Germinal center (tissue), 1 donor: ENCODE measurements at regions not wholly inside any gene's neighbourhood (a gene's known extent, or its start where the extent isn't known, plus 50 kb on each side); places are given as distances from the start of the nearest gene placed in this dataset.
"Not testable (repeated sequence)": the region's sequence is repeated elsewhere in the genome, so short reads cannot be mapped to it uniquely, and the experiment has no call there.

ENCODE experiments used
- DNase-seq: peaks from one replicate; pipeline ENCODE4 v3.0.0; 2012; ENCODE audit warnings: mixed read lengths, low spot score

DNA sequence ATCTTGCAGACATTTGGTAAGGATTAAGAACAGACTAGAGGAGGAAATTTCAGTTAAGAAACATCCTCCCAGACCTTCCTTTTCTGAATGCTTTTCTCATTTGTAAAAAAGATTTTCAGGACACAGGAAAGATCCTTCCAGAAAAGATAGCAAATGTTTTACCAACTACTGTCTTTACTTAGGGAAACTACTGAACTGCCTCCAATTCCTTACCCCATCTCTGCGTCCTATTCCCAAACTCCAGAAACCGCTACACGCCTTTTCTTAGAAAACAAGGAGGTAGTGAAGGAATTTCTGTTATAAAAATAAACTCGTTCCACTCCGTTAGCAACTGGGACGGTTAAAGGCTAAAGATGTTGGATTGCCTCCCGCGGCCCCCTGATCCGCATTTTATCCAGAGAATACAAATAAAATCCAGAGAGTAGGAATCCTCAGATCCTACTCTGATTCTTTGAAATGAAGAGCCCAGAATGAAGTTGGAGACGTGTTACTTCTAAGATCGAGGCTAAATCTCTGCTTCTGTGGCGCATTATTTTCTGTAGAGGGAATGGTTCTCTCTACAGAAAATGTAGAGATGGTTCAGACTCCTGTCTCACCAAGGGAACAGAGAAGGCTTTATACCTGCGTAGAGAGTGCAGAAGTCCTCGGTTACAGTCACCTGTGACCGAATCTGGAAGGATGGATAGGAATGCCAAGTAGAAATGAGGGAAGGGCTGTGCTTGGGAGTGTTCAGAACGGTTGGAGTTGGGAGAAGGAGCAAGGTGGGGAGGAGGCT, 133.0 kb downstream of the GPX5 start:
- no peak for DNase-seq

DNA sequence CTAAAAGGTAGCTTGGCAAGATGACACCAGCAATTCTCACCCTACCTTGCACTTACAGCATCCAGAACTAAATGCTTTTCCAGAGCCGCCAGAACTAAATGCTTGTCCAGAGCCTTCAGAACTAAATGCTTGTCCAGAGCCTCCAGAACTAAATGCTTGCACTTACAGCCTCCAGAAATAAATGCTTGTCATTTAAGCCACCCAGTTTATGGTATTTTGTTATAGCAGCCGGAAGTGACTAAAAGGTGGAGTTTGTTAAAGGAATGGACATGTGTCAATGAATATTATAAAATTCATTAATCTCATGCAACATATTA, 133.5 kb downstream of the GPX5 start:
- DNase-seq, result no peak

DNA sequence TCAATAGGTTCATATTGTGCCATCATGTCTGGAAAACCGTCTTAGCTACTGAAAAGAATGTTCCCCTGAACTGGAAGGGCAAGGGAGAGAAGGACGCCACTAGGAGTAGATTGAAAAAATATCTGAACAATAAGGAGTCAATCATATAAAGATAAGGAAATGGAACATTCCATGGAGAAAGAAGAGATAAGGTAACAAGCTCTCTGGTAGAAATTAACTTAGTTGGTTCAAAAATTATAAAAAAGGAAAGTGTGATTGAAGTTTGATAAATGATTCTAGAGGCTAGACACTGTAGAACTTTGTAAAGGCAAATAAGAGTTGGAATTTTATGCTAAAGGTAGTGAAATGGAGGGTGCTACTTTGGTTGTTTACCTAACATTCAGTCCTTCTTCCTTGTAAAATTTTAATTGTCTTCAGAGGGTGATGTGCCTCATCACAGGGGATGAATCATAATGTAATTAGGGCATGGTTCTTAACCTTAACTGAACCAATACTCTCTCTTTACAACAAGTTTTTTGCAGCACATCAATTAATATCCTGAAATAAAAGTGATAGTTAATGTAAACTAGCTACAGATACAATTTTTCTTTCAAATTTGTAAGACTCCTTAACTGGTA, 135.5 kb downstream of the GPX5 start:
- DNase-seq, result no peak

DNA sequence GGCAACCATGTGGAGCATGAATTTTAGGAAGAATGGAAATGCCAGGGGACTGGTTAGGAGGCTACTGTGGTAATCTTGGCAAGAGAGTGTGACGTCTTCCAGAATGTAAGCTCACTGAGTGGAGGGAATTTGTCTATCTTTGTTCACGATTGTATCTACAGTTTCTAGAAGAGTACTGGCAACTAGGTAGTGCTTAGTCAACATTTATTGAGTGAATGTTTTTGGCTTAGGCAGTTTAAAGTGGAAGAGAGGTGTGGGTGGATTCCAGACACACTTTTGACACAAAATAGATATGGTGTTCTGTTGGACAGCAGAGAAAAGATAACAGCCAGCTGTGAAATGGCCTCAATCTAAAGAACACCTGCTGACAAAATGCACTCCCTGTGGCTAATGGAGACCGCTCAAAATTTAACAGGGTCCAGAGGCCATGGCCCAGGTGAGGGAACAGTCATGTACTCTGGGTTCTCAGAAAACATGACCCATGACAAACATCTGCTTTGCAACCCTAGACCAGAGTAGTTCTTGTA, 139.3 kb downstream of the GPX5 start:
- DNase-seq, result no peak

DNA sequence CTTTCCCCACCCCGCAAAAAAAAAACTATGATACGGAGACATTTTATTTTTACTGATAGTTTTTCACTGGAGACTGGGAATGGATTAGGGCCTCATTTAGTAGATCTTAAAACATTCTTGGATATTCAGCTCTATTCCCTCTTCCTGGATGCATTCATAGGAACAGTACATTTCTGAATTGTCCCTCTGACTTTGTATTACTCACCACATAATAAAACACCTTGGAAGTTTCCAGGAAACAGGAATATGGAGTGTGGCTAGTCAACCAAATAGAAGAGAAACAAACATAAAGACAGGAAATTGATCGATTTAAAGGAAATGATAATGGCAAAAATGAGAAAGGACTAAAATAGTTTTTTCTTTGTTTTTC, 147.7 kb downstream of the GPX5 start:
- DNase-seq, result no peak

DNA sequence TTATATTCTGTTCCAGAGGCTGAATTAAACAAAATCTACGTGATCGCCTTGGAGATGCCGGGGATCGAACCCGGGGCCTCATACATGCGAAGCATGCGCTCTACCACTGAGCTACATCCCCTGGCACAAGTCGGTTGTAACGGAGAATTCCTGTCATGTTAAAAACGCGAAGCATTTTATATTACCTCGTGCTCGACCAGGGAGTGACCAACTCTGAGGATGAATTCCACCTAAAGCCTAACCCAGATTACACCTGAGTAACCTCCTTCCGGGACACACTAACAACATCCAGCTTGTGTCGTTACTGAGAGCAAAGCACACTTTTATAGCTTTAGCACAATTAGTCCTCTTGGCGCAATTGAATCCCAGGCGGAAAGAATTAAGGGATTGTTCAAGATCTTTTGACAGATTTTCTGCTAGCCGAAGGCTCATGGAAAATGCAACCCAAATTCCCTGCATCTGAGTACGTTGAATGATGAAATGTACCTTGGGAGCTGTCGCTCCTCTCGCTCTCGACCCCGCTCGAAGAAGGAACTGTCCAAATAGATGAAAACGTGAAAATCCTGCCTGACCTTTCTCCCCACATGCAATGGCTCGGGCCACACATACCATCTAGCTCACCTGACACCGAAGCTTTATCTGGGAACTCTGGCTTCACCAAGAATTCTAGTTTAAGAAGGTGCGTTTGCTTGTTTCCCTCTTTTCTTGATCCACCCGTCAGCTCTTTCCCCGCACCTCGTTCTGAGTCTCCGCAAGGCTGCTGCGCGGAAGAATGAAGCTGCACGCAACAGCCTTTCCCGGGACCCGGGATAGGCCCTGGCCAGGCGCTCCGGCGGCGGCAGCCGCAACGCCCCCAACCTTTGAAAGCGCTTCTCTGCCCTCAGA, 148.3 kb downstream of the GPX5 start:
- no peak for DNase-seq

DNA sequence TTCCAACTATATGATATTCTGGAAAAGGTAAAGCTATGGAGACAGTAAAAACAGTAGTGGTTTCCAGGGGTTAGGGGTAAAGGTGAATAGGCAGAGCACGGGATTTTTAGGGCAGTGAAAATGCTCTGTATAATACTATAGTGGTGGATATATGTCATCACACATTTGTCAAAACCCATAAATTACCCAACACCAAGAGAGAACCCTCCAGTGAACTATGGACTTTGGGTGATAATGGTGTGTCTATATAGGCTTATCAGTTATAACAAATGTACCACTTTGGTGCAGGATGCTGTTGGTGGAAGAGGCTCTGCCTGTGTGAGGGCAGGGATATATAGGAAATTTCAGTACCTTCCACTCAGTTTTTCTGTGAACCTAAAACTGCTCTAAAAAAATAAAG, 149.9 kb downstream of the GPX5 start:
- no peak for DNase-seq

DNA sequence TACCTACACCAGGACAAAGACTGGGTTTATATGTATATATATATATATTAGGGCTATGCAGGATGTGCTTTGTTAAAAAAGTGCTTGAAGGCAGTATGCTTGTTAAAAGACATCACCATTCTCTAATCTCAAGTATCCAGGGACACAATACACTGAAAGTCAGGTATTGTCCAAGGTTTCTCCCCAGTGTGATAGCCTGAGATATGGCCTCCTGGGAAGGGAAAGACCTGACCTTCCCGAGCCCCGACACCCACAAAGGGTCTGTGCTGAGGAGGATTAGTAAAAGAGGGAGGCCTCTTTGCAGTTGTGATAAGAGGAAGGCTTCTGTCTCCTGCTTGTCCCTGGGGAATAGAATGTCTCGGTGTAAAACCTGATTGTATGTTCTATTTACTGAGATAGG, 156.9 kb downstream of the GPX5 start:
- DNase-seq, result no peak

DNA sequence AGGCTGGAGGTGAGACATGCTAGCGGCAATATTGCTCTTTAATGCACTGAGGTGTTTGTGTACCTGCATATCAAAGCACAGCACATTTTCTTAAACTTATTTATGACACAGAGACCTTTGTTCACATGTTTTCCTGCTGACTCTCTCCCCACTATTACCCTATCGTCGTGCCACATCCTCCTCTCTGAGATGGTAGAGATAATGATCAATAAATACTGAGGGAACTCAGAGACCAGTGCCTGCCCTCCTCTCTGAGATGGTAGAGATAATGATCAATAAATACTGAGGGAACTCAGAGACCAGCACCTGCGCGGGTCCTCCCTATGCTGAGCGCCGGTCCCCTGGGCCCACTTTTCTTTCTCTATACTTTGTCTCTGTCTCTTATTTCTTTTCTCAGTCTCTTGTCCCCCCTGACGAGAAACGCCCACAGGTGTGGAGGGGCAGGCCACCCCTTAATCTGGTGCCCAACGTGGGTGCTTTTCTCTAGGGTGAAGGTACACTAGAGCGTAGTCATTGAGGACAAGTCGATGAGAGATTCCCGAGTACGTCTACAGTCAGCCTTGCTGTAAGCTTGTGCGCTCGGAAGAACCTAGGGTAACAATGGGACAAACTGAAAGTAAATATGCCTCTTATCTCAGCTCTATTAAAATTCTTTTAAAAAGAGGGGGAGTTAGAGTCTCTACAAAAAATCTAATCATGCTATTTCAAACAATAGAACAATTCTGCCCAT, 157.4 kb downstream of the GPX5 start:
- DNase-seq, result not testable (repeated sequence)

DNA sequence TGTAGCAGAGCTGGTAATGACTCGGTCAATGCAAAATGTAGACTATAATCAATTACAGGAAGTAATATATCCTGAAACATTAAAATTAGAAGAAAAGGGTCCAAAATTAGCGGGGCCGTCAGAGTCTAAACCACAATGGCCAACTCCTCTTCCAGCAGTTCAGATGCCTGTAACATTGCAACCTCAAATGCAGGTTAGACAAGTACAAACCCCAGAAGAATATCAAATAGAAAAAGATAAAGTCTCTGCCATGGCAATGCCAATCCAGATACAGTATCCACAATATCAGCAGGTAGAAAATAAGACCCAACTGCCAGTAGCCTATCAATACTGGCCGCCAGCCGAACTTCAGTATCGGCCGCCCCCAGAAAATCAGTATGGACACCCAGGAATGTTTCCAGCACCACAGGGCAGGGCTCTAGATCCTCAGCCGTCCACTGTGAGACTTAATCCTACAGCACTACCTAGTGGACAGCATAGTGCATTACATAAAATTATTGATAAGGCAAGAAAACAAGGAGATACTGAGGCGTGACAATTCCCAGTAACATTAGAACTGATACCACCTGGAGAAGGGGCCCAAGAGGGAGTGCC, 158.4 kb downstream of the GPX5 start:
- DNase-seq, result no peak

DNA sequence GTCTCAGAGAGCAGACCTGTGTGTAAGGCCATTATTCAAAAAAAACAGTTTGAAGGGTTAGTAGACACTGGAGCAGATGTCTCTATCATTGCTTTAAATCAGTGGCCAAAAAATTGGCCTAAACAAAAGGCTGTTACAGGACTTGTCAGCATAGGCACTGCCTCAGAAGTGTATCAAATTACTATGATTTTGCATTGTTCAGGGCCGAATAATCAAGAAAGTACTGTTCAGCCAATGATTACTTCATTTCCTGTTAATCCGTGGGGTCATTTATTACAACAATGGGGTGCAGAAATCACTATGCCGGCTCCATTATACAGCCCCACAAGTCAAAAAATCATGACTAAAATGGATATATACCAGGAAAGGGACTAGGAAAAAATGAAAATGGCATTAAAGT, 160.3 kb downstream of the GPX5 start:
- DNase-seq, result not testable (repeated sequence)

DNA sequence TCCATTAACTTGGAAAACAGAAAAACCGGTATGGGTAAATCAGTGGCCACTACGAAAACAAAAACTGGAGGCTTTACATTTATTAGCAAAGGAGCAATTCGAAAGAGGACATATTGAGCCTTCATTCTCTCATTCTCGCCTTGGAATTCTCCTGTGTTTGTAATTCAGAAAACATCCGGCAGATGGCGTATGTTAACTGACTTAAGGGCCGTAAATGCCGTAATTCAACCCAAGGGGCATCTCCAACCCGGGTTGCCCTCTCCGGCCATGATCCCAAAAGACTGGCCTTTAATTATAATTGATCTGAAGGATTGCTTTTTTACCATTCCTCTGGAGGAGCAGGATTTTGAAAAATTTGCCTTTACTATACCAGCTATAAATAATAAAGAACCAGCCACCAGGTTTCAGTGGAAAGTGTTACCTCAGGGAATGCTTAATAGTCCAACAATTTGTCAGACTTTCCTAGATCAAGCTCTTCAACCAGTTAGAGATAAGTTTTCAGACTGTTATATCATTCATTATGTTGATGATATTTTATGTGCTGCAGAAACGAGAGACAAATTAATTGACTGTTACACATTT, 160.9 kb downstream of the GPX5 start:
- peak; percentile 24 for DNase-seq

DNA sequence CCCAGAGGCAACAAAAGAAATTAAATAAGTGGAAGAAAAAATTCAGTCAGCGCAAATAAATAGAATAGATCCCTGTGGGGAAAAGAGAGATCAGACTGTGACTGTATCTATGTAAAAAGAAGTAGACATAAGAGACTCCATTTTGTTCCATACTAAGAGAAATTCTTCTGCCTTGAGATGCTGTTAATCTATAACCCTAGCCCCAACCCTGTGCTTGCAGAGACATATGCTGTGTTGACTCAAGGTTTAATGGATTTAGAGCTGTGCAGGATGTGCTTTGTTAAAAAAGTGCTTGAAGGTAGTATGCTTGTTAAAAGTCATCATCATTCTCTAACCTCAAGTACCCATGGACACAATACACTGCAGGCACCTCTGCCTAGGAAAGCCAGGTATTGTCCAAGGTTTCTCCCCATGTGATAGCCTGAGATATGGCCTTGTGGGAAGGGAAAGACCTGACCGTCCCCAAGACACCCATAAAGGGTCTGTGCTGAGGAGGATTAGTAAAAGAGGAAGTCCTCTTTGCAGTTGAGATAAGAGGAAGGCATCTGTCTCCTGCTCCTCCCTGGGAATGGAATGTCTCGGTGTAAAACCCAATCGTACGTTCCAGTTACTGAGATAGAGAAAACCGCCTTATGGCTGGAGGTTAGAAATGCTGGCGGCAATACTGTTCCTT, 161.8 kb downstream of the GPX5 start:
- not testable (repeated sequence) for DNase-seq

DNA sequence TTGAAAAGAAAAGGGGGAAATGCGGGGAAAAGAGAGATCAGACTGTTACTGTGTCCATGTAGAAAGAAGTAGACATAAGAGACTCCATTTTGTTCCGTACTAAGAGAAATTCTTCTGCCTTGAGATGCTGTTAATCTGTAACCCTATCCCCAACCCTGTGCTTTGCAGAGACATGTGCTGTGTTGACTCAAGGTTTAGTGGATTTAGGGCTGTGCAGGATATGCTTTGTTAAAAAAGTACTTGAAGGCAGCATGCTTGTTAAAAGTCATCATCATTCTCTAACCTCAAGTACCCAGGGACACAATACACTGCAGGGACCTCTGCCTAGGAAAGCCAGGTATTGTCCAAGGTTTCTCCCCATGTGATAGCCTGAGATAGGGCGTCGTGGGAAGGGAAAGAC, 166.3 kb downstream of the GPX5 start:
- not testable (repeated sequence) for DNase-seq

DNA sequence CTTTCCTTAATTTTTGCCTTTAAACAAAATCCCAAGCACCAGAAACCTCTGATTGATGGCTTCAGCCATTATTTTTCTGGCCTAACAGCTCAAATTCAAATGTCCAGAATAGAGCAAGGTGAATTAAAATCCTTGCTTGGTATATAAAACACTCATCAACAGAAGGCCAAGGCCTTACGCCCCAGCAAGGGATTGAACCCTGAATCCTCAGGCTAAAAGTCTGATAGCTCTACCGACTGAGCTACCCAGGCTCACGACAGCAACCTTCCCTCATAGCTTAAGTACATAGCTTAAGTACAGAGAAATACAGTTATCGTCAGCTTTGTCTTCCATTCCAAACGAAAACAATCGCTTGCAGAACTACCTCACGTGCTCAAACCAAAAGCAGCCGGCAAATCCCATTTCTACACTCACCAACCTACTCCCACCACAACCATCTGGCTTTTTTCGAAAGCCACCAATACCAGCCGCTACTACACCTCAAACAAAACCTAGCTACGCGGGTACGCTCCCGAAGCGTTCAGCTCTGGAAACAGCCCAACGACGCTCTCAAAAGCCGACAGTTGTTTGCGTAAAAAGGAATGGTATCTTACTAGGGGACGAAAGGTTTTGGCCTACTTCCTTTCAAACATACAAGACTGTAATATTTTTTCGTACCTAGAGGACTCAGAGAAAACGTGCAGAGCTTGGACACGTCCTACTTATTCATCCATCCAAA, 167.5 kb downstream of the GPX5 start:
- DNase-seq, result no peak

DNA sequence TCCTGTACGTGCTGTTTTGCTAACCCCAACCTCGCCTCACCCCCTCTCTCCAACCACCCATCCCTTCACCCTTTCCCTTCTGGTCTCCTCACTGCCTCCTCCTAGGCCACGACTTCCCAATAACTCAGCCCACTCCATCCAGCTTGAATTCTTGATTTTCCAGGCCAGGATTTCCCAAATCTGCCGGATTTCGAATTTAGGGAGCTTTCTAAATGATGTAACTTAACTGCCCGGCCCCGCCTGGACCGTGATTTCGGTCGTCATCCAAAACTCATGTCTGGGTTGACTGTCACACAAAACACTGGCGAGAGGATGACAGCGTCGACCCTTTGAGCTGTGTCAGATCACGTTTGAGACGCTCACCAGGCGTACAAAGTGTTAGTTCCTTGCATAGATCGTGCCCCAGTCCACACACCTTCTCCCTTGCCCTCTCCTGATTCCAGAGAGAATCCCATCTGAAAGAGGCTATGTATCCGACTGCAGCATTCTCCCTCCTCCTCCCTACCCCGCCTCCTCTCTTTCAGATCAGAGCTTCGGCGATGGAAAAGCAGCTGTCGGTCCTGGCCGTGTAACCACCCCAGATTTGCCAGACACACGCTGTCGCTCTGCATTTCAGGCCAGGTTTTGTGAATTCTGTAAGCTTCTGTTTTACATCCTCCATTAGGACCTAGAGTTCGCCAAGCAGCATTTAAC, 168.2 kb downstream of the GPX5 start:
- no peak for DNase-seq

DNA sequence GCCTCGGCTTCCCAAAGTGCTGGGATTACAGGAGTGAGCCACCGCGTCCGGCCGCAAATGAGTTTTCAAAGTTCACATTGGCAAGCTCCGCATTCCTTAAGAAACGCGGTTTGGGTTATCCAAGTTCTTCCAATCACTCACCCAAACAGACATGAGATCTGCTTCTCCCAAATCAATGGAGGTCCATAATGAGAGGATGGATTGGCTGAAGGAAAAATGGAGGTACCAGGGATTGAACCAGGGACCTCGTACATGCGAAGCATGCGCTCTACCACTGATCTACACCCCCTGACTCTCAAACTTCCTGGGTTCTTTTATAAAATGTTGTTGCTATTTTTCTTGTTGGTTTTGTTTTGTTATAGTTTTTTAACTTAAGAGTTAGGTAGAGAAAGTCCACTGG, 170.0 kb downstream of the GPX5 start:
- DNase-seq, result no peak

DNA sequence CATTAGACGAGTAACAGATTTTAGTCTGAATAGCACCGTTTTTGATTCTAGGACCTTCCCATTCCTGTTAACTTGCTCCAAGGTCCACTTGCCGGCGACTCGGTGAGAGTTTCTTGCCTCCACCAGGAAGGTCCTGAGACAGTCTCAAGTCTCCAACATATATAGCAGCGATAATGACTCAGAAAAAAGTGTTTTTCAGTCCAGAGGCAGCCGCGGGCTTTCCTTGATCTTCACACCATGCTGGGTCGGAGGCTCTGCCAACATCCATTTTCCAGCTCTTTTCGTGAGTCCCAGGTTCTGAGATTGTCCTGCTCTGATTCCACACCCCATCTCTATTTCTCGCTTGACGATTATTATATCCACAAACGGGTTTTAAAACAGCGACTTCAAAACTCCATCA, 170.5 kb downstream of the GPX5 start:
- DNase-seq, result no peak

DNA sequence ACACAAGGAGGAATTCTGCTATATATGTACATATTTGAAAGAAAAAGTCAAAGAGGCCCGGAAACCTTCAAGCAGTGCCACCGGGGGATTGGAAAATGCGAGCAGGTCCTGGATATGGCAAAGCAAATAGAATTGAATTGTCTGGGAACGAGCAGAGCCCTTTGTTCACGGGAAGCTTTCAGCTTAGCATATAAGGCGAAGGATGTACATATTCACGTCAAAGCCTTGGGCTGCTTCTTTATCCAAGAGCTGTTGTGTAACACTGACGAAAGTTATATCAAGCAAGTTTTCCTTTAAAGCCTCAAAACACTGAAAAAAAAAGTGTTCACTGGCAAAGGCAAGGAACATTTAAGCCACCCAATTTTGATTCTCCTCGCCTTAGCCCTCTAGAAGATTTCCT, 171.0 kb downstream of the GPX5 start:
- DNase-seq, result no peak
